ENCODE measurements at regions not wholly inside any gene's neighbourhood (a gene's known extent, or its start where the extent isn't known, plus 50 kb on each side); places are given as distances from the start of the nearest gene placed in this dataset.
"Not testable (repeated sequence)": the region's sequence is repeated elsewhere in the genome, so short reads cannot be mapped to it uniquely, and the experiment has no call there.

DNA sequence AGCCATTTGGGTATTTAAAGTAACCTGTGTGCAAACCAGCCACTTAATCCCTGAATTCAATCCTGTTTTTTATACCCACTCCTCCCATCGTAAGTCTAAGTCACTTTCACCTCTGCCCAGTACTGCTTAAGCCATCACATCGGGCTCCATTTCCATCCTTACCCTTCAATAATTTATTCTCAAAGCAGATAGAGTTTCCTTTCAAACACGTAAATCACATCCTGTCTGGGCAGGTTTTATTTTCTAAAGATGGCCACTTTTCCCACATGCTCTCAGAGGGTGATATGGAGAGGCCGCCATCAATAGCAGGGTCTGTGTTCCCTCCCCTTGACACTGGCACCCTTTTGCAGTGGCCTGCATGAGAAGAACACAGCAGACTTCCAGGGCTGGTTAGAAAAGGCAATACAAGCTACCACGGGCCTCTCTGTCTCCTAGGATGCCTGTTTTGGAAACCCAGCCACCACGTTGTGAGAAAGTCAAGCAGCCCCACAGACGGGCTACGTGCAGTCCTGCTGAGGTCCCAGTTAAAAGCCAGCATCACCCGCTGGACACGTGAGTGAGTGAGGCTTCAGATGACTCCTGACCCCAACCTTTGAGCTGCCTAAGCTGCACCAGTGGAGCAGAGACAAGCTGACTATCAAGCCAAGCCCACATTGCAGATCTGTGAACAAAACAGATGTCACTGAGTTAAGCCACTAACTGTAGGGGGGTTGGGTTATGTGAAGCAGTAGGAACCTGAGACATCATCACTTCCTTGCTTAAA is 241.8 kb upstream of the SLCO3A1 start:
- no peak for DNase-seq (ENCODE audit: low spot score)

GRCh38 chr15:91620229-91620628 is 233.3 kb upstream of the SLCO3A1 start:
- DNase-seq (ENCODE audit: low spot score) = no peak

DNA sequence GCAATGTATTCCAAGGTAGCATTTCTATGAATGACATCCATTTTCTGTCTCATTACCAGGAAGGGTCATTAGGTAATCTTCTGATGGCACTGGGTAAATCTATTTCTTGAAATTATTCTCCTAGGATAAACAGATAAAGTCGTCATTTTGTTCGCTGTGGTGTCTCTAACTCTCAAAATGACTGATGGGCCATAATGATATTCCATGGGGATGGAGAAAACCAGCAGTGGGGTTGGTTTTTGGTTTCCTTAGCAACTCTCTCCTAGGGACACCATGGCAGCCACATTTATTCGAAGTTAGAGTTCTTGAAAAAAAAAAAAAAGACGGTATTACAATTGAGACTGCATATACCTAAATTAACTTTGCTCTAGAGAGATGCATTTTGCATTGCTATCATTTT is 231.3 kb upstream of the SLCO3A1 start:
- DNase-seq (ENCODE audit: low spot score) = no peak

GRCh38 chr15:91622711-91623342 is 230.7 kb upstream of the SLCO3A1 start:
- DNase-seq (ENCODE audit: low spot score) = no peak

DNA sequence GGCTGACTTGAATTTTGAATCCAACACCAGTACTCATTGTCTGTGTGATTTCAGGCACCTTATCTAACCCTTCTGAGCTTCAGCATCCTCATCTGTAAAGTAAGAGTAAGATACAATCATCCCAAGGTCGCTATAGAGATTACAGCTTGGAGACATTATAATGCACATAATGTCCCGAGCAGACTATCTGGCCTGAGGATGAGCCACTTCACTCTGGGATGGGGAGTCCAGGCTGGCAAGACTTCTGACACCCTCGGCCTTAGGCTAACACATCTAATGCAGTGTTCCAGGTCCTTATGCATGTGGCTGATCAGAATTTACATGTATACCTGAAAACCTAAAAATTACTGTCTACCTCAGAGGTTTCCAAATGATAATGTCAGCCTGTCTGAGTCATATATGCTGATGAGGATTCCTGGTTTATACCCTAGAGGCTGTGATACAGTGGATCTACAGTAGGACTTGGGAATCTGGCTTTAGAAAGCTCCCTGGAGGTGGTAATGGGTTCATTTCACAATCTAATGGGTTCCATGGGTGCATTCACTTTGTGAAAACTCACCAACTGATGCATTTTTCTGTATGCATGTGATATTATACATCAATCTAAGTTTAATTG is 229.0 kb upstream of the SLCO3A1 start:
- no peak for DNase-seq (ENCODE audit: low spot score)

DNA sequence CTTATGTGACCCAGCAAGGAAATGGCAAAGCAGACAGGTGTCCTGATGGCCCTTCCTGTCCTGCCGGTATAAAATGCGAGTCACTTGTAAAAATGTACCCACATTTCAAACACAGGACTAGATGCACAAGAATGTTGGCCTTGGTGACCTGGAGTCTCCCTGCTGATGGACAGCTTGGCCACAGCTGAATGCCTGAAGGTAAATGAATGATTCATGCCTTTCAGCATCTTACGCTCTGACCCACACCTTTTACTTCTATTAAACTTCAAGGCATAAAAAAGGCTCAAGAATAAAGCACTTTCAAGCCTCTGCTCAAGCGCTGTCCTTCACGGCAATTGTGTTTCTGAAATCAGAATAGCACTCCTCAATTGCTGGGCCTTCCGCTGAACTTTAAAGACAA is 228.0 kb upstream of the SLCO3A1 start:
- no peak for DNase-seq (ENCODE audit: low spot score)

DNA sequence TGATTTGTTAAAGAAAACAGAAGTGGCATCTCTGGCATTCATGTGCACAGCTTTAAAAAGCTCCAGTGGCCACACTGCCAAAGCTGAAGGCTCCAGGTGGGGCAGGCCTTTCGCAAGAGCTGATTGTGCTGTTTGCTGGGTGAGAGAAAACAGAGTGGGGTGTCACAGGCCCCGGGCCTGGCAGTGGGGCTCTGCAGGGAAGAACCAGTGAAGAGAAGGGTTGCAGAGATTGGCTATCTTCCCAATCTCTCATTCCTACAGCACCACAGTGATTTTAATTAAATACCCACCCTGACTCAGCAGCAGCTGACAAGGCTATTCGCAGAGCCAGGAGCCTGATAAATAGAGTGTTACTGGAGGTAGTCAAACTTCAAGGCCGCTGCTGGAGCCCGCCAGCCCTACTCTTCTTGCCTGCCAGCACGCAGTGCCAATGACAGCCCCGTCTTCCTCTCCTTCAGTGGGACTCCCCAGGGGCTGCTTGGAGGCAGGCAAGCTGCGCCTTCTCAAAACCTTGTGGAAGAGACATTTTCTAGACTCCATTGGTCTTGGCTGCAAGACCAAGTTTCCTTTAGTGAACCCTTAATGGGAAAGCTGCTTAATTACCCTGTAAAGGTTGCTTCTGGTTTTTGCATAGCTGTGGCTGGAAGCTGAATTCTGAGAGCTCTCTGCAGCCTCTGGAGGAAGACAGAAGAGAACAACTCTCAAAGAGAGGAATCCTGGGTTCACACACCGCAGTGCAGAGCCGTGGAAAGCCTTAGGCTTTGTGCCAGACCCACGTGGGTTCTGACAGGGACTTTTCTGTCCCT is 225.8 kb upstream of the SLCO3A1 start:
- DNase-seq (ENCODE audit: low spot score) = no peak

DNA sequence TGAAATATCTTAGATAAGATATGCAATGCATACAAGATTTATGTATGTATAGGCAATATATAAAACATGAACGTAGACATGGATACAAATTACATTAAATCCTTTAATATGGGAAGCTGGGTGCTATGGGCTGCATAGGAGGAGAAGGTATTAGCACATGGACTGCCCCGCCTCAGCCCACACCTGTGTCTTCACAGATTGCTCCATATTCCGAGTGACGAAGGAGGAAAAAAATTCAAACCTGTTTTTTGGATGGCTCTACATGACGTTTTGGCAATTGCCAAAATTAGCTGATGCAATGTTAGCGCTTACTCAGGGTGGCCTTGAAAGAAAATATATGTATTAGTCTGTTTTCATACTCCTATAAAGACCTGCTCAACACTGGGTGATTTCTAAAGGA is 223.4 kb upstream of the SLCO3A1 start:
- DNase-seq (ENCODE audit: low spot score) = no peak

DNA sequence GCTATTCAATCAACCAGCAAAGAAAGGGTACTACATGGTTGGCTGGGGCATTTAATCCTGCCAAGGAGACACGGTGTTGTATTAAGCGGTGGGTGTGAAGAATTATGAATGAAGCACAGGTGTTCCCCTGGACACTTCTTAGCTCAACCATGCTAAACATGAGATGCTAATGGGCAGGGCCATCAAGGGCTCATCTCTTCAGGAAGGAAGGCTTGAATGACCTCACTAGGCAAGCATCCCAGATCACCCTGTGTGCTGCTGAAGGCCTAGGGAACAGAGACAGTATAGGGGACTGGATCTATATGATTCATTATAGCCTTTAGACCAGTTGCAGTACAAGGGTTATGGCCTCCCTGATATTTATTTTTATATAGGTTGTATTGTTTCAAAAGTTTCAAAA is 221.3 kb upstream of the SLCO3A1 start:
- DNase-seq (ENCODE audit: low spot score) = no peak

- no peak for DNase-seq (ENCODE audit: low spot score)
Observed at GRCh38 chr15:91632981-91633380, 220.5 kb upstream of the SLCO3A1 start.

- DNase-seq (ENCODE audit: low spot score) = no peak
Observed at GRCh38 chr15:91634179-91634578, 219.3 kb upstream of the SLCO3A1 start.

- DNase-seq (ENCODE audit: low spot score) = no peak
Observed at GRCh38 chr15:91635080-91635479, 218.4 kb upstream of the SLCO3A1 start.

GRCh38 chr15:91635641-91636040 is 217.9 kb upstream of the SLCO3A1 start:
- no peak for DNase-seq (ENCODE audit: low spot score)

- no peak for DNase-seq (ENCODE audit: low spot score)
Observed at GRCh38 chr15:91649016-91649415, 204.5 kb upstream of the SLCO3A1 start.

- DNase-seq (ENCODE audit: low spot score) = no peak
Observed at GRCh38 chr15:91649831-91650321, 203.6 kb upstream of the SLCO3A1 start.

- DNase-seq (ENCODE audit: low spot score) = no peak
Observed at GRCh38 chr15:91651251-91651650, 202.3 kb upstream of the SLCO3A1 start.

- DNase-seq (ENCODE audit: low spot score) = no peak
Observed at GRCh38 chr15:91652610-91653207, 200.8 kb upstream of the SLCO3A1 start.

GRCh38 chr15:91655563-91656290 is 197.8 kb upstream of the SLCO3A1 start:
- not testable (repeated sequence) for DNase-seq (ENCODE audit: low spot score)

DNA sequence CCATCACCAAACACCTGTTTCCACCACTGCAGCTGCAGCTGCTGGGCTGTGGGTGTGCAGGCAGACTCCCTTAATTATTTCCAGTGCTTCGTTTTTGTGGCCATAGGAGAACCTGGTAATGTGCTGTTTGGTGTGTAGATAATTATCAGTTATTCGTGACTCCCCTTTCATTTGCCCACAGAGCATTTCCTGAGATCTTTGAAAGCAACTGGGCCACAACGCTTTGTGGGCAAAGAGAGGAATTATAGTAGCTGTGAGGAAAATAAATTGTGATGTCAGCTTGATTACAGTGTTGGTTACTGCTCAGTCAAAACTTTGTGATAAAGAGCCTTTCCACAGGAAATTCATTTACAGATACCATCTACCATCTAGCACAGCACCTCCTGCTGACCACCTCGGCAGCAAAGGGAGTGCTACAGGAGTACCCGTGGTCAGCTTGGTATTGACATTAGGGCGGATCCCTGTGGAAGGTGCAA is 193.3 kb upstream of the SLCO3A1 start:
- no peak for DNase-seq (ENCODE audit: low spot score)

DNA sequence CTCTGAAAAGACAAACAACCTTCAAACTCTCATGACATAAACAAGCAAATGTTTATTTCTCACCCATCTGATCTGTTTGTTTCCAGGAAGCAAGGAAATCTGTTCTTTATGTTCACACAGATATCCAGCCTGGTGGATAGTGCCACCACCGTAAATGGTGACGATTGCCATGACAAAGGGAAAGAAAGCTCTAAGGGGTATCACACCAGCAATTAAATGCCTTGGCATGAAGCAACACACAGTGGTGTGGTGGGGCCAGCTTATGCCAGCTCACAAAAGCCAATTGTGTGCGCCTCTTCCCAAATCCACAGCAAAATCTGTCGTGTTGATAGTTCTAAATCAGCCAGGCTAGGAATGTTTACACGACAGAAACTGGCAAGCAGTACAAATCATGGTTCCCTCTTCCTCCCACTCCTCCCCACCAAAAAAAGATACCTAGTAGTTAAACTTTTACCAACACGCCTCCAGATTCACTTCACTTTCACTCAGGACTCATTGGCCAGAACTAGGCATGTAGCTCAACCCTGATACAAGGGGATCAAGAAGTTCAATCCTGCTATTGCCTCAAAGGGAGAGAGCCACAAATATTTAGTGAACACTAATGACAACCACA is 189.2 kb upstream of the SLCO3A1 start:
- no peak for DNase-seq (ENCODE audit: low spot score)

All from HT-29 (cell line).